ENCODE measurements at regions not wholly inside any gene's neighbourhood (a gene's known extent, or its start where the extent isn't known, plus 50 kb on each side); places are given as distances from the start of the nearest gene placed in this dataset.
A peak's percentile ranks its signal among the peaks of the same experiment; 100 is the strongest.

- peak; percentile 10 for DNase-seq
Observed at GRCh38 chr17:71237903-71238538, 882.8 kb upstream of the SOX9 start.

- DNase-seq, result no peak
Observed at GRCh38 chr17:71247441-71248015, 873.3 kb upstream of the SOX9 start.

GRCh38 chr17:71251276-71251675, 869.5 kb upstream of the SOX9 start:
- DNase-seq, result no peak

GRCh38 chr17:71251951-71252350, 868.9 kb upstream of the SOX9 start:
- no peak for DNase-seq

GRCh38 chr17:71252436-71252835, 868.4 kb upstream of the SOX9 start:
- no peak for DNase-seq

GRCh38 chr17:71257096-71257495, 863.7 kb upstream of the SOX9 start:
- DNase-seq, result no peak

GRCh38 chr17:71260366-71260940, 860.4 kb upstream of the SOX9 start:
- DNase-seq, result no peak

- DNase-seq, result no peak
Observed at GRCh38 chr17:71262586-71262985, 858.2 kb upstream of the SOX9 start.

GRCh38 chr17:71267668-71268067, 853.2 kb upstream of the SOX9 start:
- no peak for DNase-seq

GRCh38 chr17:71269201-71269600, 851.6 kb upstream of the SOX9 start:
- DNase-seq, result no peak

GRCh38 chr17:71273441-71273840, 847.4 kb upstream of the SOX9 start:
- no peak for DNase-seq

GRCh38 chr17:71276079-71276478, 844.7 kb upstream of the SOX9 start:
- DNase-seq, result no peak

GRCh38 chr17:71283486-71283885, 837.3 kb upstream of the SOX9 start:
- no peak for DNase-seq

GRCh38 chr17:71284032-71284755, 836.6 kb upstream of the SOX9 start:
- no peak for DNase-seq

- no peak for DNase-seq
Observed at GRCh38 chr17:71286625-71287024, 834.2 kb upstream of the SOX9 start.

GRCh38 chr17:71287071-71287823, 833.6 kb upstream of the SOX9 start:
- DNase-seq, result no peak

GRCh38 chr17:71292006-71292405, 828.8 kb upstream of the SOX9 start:
- no peak for DNase-seq

- DNase-seq, result no peak
Observed at GRCh38 chr17:71296005-71296404, 824.8 kb upstream of the SOX9 start.

- DNase-seq, result no peak
Observed at GRCh38 chr17:71301063-71301462, 819.8 kb upstream of the SOX9 start.

GRCh38 chr17:71302721-71303549, 817.9 kb upstream of the SOX9 start:
- DNase-seq, result no peak

GRCh38 chr17:71304498-71305158, 816.2 kb upstream of the SOX9 start:
- DNase-seq, result no peak

GRCh38 chr17:71313866-71314265, 807.0 kb upstream of the SOX9 start:
- DNase-seq, result no peak

Measured in hematopoietic multipotent progenitor cell treated with erythropoietin and hydrocortisone succinate and interleukin-3 and kit ligand, for 4 days (in vitro differentiated cells).